Activated CD4-positive, alpha-beta T cell treated with anti-CD3 and anti-CD28 coated beads, Interleukin-2, amount 10 ng/mL, durations not matched to agents 24 days and 14 days (primary cell): ENCODE measurements at regions not wholly inside any gene's neighbourhood (a gene's known extent, or its start where the extent isn't known, plus 50 kb on each side); places are given as distances from the start of the nearest gene placed in this dataset.

Source experiments
- DNase-seq: peaks from one replicate; pipeline ENCODE4 v3.0.0; 2022
- H3K27ac Mint-ChIP-seq: one replicate; pipeline ENCODE4 v1.8.0; 2022; ENCODE audit warnings: mild to moderate bottlenecking, mixed read lengths
- H3K27me3 Mint-ChIP-seq: one replicate; pipeline ENCODE4 v1.8.0; 2022; ENCODE audit warnings: mixed read lengths
- H3K36me3 Mint-ChIP-seq: one replicate; pipeline ENCODE4 v1.8.0; 2022; ENCODE audit warnings: low read depth, mild to moderate bottlenecking, mixed read lengths
- H3K4me1 Mint-ChIP-seq: one replicate; pipeline ENCODE4 v1.8.0; 2021; ENCODE audit warnings: mixed read lengths
- H3K4me3 Mint-ChIP-seq: one replicate; pipeline ENCODE4 v1.8.0; 2022; ENCODE audit warnings: mild to moderate bottlenecking, moderate library complexity, mixed read lengths
- H3K9me3 Mint-ChIP-seq: one replicate; pipeline ENCODE4 v1.8.0; 2021; ENCODE audit warnings: mixed read lengths
- intact Hi-C: fragments of 100-400 bp; cut with micrococcal nuclease; formaldehyde crosslinking; loops from one replicate; pipeline ENCODE4 v1.15.1; 2023

- Mint-ChIP-seq H3K4me1 (no peaks in the 10 kb centered on the region), H3K36me3 (no peaks in the 10 kb centered on the region), H3K27me3 (no peaks in the 10 kb centered on the region), H3K9me3 (no peaks in the 10 kb centered on the region), H3K27ac (no peak overlapping the region), H3K4me3 (no peak overlapping the region)
- intact Hi-C loops: no loop called here
- DNase-seq: no peak
Observed at GRCh38 chr5:125341436-125341835, 595.0 kb upstream of the ZNF608 start.

- no peak overlapping the region for H3K27ac Mint-ChIP-seq
- DNase-seq: no peak
- no peaks in the 10 kb centered on the region for H3K36me3 Mint-ChIP-seq
- H3K4me3 Mint-ChIP-seq: no peak overlapping the region
- no peaks in the 10 kb centered on the region for H3K27me3 Mint-ChIP-seq
- no peaks in the 10 kb centered on the region for H3K9me3 Mint-ChIP-seq
- no peaks in the 10 kb centered on the region for H3K4me1 Mint-ChIP-seq
- intact Hi-C loops: no loop called here
Observed at GRCh38 chr5:125343015-125343414, 596.6 kb upstream of the ZNF608 start.

- no peaks in the 10 kb centered on the region for H3K4me1 Mint-ChIP-seq
- H3K9me3 Mint-ChIP-seq: no peaks in the 10 kb centered on the region
- H3K27ac Mint-ChIP-seq: no peak overlapping the region
- intact Hi-C loops: no loop called here
- no peaks in the 10 kb centered on the region for H3K27me3 Mint-ChIP-seq
- no peaks in the 10 kb centered on the region for H3K36me3 Mint-ChIP-seq
- DNase-seq: no peak
- no peak overlapping the region for H3K4me3 Mint-ChIP-seq
Observed at GRCh38 chr5:125346316-125346715, 599.9 kb upstream of the ZNF608 start.

- intact Hi-C loops: no loop called here
- no peak for DNase-seq
- H3K9me3 Mint-ChIP-seq: no peaks in the 10 kb centered on the region
- no peaks in the 10 kb centered on the region for H3K36me3 Mint-ChIP-seq
- no peak overlapping the region for H3K27ac Mint-ChIP-seq
- no peak overlapping the region for H3K4me3 Mint-ChIP-seq
- H3K4me1 Mint-ChIP-seq: no peaks in the 10 kb centered on the region
- no peaks in the 10 kb centered on the region for H3K27me3 Mint-ChIP-seq
Observed at GRCh38 chr5:125348221-125348692, 601.8 kb upstream of the ZNF608 start.

- Mint-ChIP-seq H3K27me3 (no peaks in the 10 kb centered on the region), H3K4me3 (no peak overlapping the region), H3K4me1 (no peaks in the 10 kb centered on the region), H3K27ac (no peak overlapping the region), H3K9me3 (no peaks in the 10 kb centered on the region), H3K36me3 (no peaks in the 10 kb centered on the region)
- DNase-seq: no peak
- intact Hi-C loops: no loop called here
Observed at GRCh38 chr5:125348936-125349831, 602.7 kb upstream of the ZNF608 start.

- Mint-ChIP-seq H3K27me3 (no peaks in the 10 kb centered on the region), H3K36me3 (no peaks in the 10 kb centered on the region), H3K27ac (no peak overlapping the region), H3K9me3 (peaks cover 13% of the 10 kb centered on the region), H3K4me3 (no peak overlapping the region), H3K4me1 (no peaks in the 10 kb centered on the region)
- DNase-seq: no peak
- intact Hi-C loops: no loop called here
Observed at GRCh38 chr5:125357660-125358059, 611.2 kb upstream of the ZNF608 start.

GRCh38 chr5:125365747-125366146 lies 619.3 kb upstream of the ZNF608 start:
- no peaks in the 10 kb centered on the region for H3K36me3 Mint-ChIP-seq
- H3K9me3 Mint-ChIP-seq: peaks cover 4% of the 10 kb centered on the region
- H3K4me1 Mint-ChIP-seq: no peaks in the 10 kb centered on the region
- no peak overlapping the region for H3K27ac Mint-ChIP-seq
- intact Hi-C loops: no loop called here
- no peak for DNase-seq
- no peak overlapping the region for H3K4me3 Mint-ChIP-seq
- no peaks in the 10 kb centered on the region for H3K27me3 Mint-ChIP-seq

GRCh38 chr5:125367702-125368101 lies 621.3 kb upstream of the ZNF608 start:
- no peaks in the 10 kb centered on the region for H3K27me3 Mint-ChIP-seq
- H3K4me1 Mint-ChIP-seq: no peaks in the 10 kb centered on the region
- H3K27ac Mint-ChIP-seq: no peak overlapping the region
- no peaks in the 10 kb centered on the region for H3K36me3 Mint-ChIP-seq
- peaks cover 4% of the 10 kb centered on the region for H3K9me3 Mint-ChIP-seq
- intact Hi-C loops: no loop called here
- no peak for DNase-seq
- H3K4me3 Mint-ChIP-seq: no peak overlapping the region

GRCh38 chr5:125370461-125371205 lies 624.2 kb upstream of the ZNF608 start:
- Mint-ChIP-seq H3K27ac (no peak overlapping the region), H3K27me3 (no peaks in the 10 kb centered on the region), H3K9me3 (peaks cover 4% of the 10 kb centered on the region), H3K4me1 (no peaks in the 10 kb centered on the region), H3K36me3 (no peaks in the 10 kb centered on the region), H3K4me3 (no peak overlapping the region)
- DNase-seq: no peak
- intact Hi-C loops: no loop called here

- Mint-ChIP-seq H3K27ac (no peak overlapping the region), H3K9me3 (no peaks in the 10 kb centered on the region), H3K4me3 (no peak overlapping the region), H3K4me1 (no peaks in the 10 kb centered on the region), H3K27me3 (no peaks in the 10 kb centered on the region), H3K36me3 (no peaks in the 10 kb centered on the region)
- intact Hi-C loops: no loop called here
- DNase-seq: no peak
Observed at GRCh38 chr5:125372694-125373631, 626.5 kb upstream of the ZNF608 start.

- no peaks in the 10 kb centered on the region for H3K27me3 Mint-ChIP-seq
- no peak overlapping the region for H3K4me3 Mint-ChIP-seq
- intact Hi-C loops: no loop called here
- H3K4me1 Mint-ChIP-seq: no peaks in the 10 kb centered on the region
- H3K27ac Mint-ChIP-seq: no peak overlapping the region
- no peaks in the 10 kb centered on the region for H3K9me3 Mint-ChIP-seq
- DNase-seq: no peak
- no peaks in the 10 kb centered on the region for H3K36me3 Mint-ChIP-seq
Observed at GRCh38 chr5:125375143-125375542, 628.7 kb upstream of the ZNF608 start.

- no peaks in the 10 kb centered on the region for H3K9me3 Mint-ChIP-seq
Observed at GRCh38 chr5:125376059-125376641, 629.7 kb upstream of the ZNF608 start.

GRCh38 chr5:125377141-125377540 lies 630.7 kb upstream of the ZNF608 start:
- Mint-ChIP-seq H3K27ac (no peak overlapping the region), H3K4me1 (no peaks in the 10 kb centered on the region)
- intact Hi-C loops: no loop called here

More at GRCh38 chr5:125376059-125376641, 629.7 kb upstream of the ZNF608 start:
- Mint-ChIP-seq H3K36me3 (no peaks in the 10 kb centered on the region), H3K4me3 (no peak overlapping the region), H3K27me3 (no peaks in the 10 kb centered on the region), H3K4me1 (no peaks in the 10 kb centered on the region), H3K27ac (no peak overlapping the region)
- DNase-seq: no peak
- intact Hi-C loops: no loop called here

More at GRCh38 chr5:125377141-125377540, 630.7 kb upstream of the ZNF608 start:
- no peaks in the 10 kb centered on the region for H3K9me3 Mint-ChIP-seq
- H3K36me3 Mint-ChIP-seq: no peaks in the 10 kb centered on the region
- H3K4me3 Mint-ChIP-seq: no peak overlapping the region
- no peak for DNase-seq
- no peaks in the 10 kb centered on the region for H3K27me3 Mint-ChIP-seq
